Thyroid gland (tissue), 4 donors: ENCODE measurements at regions not wholly inside any gene's neighbourhood (a gene's known extent, or its start where the extent isn't known, plus 50 kb on each side); places are given as distances from the start of the nearest gene placed in this dataset.
"Not testable (repeated sequence)": the region's sequence is repeated elsewhere in the genome, so short reads cannot be mapped to it uniquely, and the experiment has no call there.

ENCODE experiments used
- DNase-seq, 2 donors: peaks; one replicate each; pipeline ENCODE4 v3.0.0-alpha.2; 2019
- H3K27ac ChIP-seq, 3 donors: fragments of 200-600 bp; sonication (generic); 1 replicate in 2 of 3; 2 replicates in 1 of 3; pipeline ENCODE4 v1.5.1; 2016 to 2019; ENCODE audit warnings: mild to moderate bottlenecking in 1 of 3, moderate library complexity in 1 of 3
- H3K27me3 ChIP-seq: fragments of 200-600 bp; sonication (generic); one replicate; pipeline ENCODE4 v1.5.1; 2019
- H3K36me3 ChIP-seq, 2 donors: fragments of 200-600 bp; sonication (generic); one replicate each; pipeline ENCODE4 v1.5.1; 2016 to 2019
- H3K4me1 ChIP-seq, 2 donors: fragments of 200-600 bp; sonication (generic); one replicate each; pipeline ENCODE4 v1.5.1; 2017 to 2019
- H3K4me3 ChIP-seq, 3 donors: fragments of 200-600 bp; sonication (generic); replicated peaks in 1 of 3; 1 replicate in 2 of 3; 2 replicates in 1 of 3; pipeline ENCODE4 v1.5.1; 2016; ENCODE audit warnings: mild to moderate bottlenecking in 1 of 3
- H3K9me3 ChIP-seq: fragments of 200-600 bp; sonication (generic); one replicate; pipeline ENCODE4 v1.5.1; 2017
- CTCF ChIP-seq, 6 experiments: fragments of 200-600 bp in 3 of 6; fragments of 450-650 bp in 3 of 6; sonication (generic) in 3 of 6; IDR thresholded peaks; one replicate each; pipeline ENCODE4 v1.5.1; 2016 to 2019; ENCODE audit warnings: antibody characterized with exemption in 6 of 6, mild to moderate bottlenecking in 2 of 6, inconsistent platforms in 1 of 6, moderate library complexity in 1 of 6
- POLR2A ChIP-seq, 2 donors: fragments of 450-650 bp; IDR thresholded peaks; one replicate each; pipeline ENCODE4 v1.6.1; 2017; ENCODE audit warnings: antibody characterized with exemption in 2 of 2, mild to moderate bottlenecking in 2 of 2, moderate library complexity in 1 of 2
- WGBS, 2 donors: methylation state at CpG; one replicate each; pipeline ENCODE4 v1.1.5; 2017; 5-methylcytosine and 5-hydroxymethylcytosine counted together
- intact Hi-C: fragments of 100-400 bp; cut with DNase I; formaldehyde crosslinking; loops from one replicate; pipeline ENCODE4 v1.15.1; 2023

GRCh38 chr3:87792198-87792533, 266.6 kb downstream of the CGGBP1 start:
- Histone ChIP-seq H3K4me3 (peak overlapping the region in 2 of 3 donors; percentile 4 to 20), H3K9me3 (no peaks in the 10 kb centered on the region), H3K27ac (peak overlapping the region in 1 of 3 donors; percentile 36), H3K36me3 (no peaks in the 10 kb centered on the region), H3K4me1 (peaks cover 8 to 11% of the 10 kb centered on the region in 2 donors), H3K27me3 (peaks cover 3% of the 10 kb centered on the region)
- intact Hi-C loops: no loop called here
- 16 to 17% methylated on average over 10 of the region's 10 CpGs for WGBS, 2 donors
- no peak for DNase-seq
- TF ChIP-seq POLR2A (IDR thresholded peaks at IDR 0.05) (no peak), CTCF (IDR thresholded peaks at IDR 0.05) (no peak)

- H3K27ac ChIP-seq: no peak overlapping the region
- WGBS, 2 donors: 86 to 87% methylated on average over 9 of the region's 9 CpGs
- peaks cover 8 to 11% of the 10 kb centered on the region in 2 donors for H3K4me1 ChIP-seq
- no peaks in the 10 kb centered on the region for H3K36me3 ChIP-seq
- H3K4me3 ChIP-seq: no peak overlapping the region
- TF ChIP-seq POLR2A (IDR thresholded peaks at IDR 0.05) (no peak), CTCF (IDR thresholded peaks at IDR 0.05) (no peak)
- intact Hi-C loops: no loop called here
- no peaks in the 10 kb centered on the region for H3K9me3 ChIP-seq
- no peak for DNase-seq
- H3K27me3 ChIP-seq: peaks cover 3% of the 10 kb centered on the region
Measured at GRCh38 chr3:87791248-87792027, 267.4 kb downstream of the CGGBP1 start.

- H3K27me3 ChIP-seq, DNase-seq, H3K36me3 ChIP-seq, H3K9me3 ChIP-seq, H3K27ac ChIP-seq, intact Hi-C loops, H3K4me3 ChIP-seq: not testable (repeated sequence)
- 76 to 90% methylated on average over 3 of the region's 3 CpGs for WGBS, 2 donors
- H3K4me1 ChIP-seq: peaks cover 8 to 11% of the 10 kb centered on the region in 2 donors
Measured at GRCh38 chr3:87789049-87789448, 269.8 kb downstream of the CGGBP1 start.

GRCh38 chr3:87788516-87788915, 270.3 kb downstream of the CGGBP1 start:
- 93 to 94% methylated on average over 4 of the region's 4 CpGs for WGBS, 2 donors
- intact Hi-C loops: no loop called here
- no peak overlapping the region for H3K4me3 ChIP-seq
- no peaks in the 10 kb centered on the region for H3K36me3 ChIP-seq
- peaks cover 8 to 11% of the 10 kb centered on the region in 2 donors for H3K4me1 ChIP-seq
- H3K9me3 ChIP-seq: no peaks in the 10 kb centered on the region
- TF ChIP-seq POLR2A (IDR thresholded peaks at IDR 0.05) (no peak), CTCF (IDR thresholded peaks at IDR 0.05) (no peak)
- DNase-seq: no peak
- peaks cover 3% of the 10 kb centered on the region for H3K27me3 ChIP-seq
- H3K27ac ChIP-seq: no peak overlapping the region

- H3K36me3 ChIP-seq: no peaks in the 10 kb centered on the region
Measured at GRCh38 chr3:87780811-87781210, 278.0 kb downstream of the CGGBP1 start.

More at GRCh38 chr3:87780811-87781210, 278.0 kb downstream of the CGGBP1 start:
- no peaks in the 10 kb centered on the region for H3K27me3 ChIP-seq
- no peak overlapping the region for H3K4me3 ChIP-seq
- DNase-seq: no peak
- H3K27ac ChIP-seq: no peak overlapping the region
- H3K4me1 ChIP-seq: no peaks in the 10 kb centered on the region
- TF ChIP-seq CTCF (IDR thresholded peaks at IDR 0.05): no peak
- no peak for TF ChIP-seq POLR2A (IDR thresholded peaks at IDR 0.05)
- no peaks in the 10 kb centered on the region for H3K9me3 ChIP-seq
- intact Hi-C loops: no loop called here
- 93 to 96% methylated on average over 2 of the region's 2 CpGs for WGBS, 2 donors
